GM21723 (cell line): ENCODE measurements at regions not wholly inside any gene's neighbourhood (a gene's known extent, or its start where the extent isn't known, plus 50 kb on each side); places are given as distances from the start of the nearest gene placed in this dataset.

Experiments used
- ATAC-seq: cut with Tn5 transposase; IDR thresholded peaks from one replicate; pipeline ENCODE4 v1.9.1; 2021; ENCODE audit warnings: mild to moderate bottlenecking, moderate library complexity; ENCODE audit not compliant: unreplicated experiment

GRCh38 chr13:65907666-65908525 lies 1322.2 kb downstream of the PCDH9 start:
- ATAC-seq: no peak

DNA sequence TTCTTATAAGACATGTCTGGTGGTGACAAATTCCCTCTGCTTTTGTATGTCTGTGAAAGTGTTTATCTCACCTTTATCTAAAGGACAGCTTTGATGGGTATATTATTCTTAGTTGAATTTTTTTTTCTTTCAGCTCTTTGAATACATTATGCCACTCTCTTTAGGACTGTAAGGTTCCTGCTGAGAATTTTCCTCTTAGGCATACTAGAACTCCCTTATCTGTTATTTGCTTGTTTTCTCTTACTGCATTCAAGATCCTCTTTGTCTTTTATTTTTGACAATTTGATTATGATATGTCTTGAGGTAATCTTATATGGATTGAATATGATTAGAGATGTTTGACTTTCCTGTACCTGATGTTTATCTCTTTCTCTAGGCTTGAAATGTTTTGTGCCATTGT lies 1328.4 kb downstream of the PCDH9 start:
- no peak for ATAC-seq

GRCh38 chr13:65894049-65894448 lies 1336.1 kb downstream of the PCDH9 start:
- no peak for ATAC-seq

DNA sequence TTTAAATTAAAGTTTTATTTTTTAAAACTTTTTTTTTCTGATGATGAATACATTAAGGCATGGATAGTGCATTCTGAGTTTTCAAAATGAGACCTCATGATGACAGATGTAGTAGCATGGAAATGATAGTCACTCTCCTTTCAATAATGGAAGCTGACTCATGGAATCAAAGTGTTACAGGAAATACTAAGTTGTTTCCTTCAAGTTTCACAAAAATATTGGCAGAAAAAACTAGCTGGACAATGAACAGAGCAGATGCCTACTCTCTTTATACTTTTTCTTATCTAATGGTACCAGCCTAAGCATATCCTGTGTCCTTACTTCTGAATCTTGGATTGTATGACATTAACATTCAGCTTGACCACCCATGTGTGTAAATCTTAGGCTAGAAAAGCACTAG lies 1337.3 kb downstream of the PCDH9 start:
- no peak for ATAC-seq

GRCh38 chr13:65889368-65889767 lies 1340.8 kb downstream of the PCDH9 start:
- no peak for ATAC-seq

- ATAC-seq: no peak
These were observed 1347.3 kb downstream of the PCDH9 start for GRCh38 chr13:65882810-65883209.

DNA sequence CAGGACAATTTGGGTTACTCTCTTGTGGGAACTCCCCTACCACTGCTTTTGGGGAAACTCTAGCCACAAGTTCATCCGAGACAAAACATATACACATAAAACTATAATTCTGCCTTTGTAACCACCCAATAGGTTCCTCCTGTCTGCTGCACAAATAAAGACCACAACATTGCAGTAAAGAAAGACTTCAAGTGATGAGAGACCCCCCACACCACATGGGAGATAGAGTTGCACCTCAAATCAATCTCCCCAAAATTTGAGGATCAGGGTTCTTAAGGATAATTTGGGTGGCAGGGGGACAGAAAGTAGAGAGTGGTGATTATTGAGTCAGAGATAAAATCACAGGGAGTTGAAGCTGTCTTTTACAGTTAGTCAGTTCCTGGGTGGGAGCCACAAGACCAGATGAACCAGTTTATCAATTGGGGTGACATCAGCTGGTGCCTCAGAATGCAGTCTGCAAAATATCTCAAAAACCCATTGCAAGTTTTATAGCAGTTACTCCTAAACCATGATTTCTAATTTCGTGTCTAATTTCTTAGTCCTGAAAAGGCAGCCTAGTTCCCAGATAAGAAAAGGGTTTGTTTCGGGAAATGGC lies 1348.5 kb downstream of the PCDH9 start:
- ATAC-seq: no peak

DNA sequence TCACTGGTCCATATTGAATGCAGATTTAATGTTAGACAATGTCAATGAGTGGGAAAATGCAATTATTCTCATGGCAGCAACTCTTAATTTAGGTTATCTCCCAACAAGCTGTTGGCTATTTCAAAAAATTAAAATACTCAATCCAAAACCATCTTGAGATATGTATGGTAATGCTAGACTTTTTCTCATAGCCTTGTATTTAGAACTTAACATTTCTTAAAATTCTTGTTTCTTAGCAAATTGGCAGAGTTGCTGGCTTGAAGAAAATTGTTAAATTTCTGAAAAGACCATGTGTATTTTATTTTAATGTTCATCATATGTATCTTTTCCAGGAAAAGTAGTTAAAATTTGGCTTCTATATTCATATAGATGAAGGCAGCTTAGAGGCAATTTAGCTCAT lies 1355.1 kb downstream of the PCDH9 start:
- ATAC-seq: no peak

- no peak for ATAC-seq
These were observed 1357.7 kb downstream of the PCDH9 start for GRCh38 chr13:65872448-65872847.

DNA sequence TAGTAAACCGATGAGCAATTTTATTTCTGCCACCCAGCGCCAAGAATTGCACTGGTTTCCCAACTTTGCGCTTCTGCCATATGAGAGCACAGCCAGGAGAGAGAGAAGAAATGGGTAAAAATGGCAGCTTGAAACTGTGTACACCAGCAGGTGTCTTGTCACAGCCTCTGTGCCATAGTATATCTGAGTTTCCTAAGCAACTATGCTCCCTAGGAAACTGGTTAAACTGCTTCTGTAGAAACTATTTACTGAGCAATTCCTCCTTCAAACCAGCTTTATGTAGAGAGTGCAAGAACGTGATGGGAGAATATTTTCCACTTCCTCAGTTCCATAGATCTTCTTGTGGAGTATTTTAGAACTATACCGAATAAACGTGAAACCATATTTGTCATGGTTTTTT lies 1361.3 kb downstream of the PCDH9 start:
- no peak for ATAC-seq

DNA sequence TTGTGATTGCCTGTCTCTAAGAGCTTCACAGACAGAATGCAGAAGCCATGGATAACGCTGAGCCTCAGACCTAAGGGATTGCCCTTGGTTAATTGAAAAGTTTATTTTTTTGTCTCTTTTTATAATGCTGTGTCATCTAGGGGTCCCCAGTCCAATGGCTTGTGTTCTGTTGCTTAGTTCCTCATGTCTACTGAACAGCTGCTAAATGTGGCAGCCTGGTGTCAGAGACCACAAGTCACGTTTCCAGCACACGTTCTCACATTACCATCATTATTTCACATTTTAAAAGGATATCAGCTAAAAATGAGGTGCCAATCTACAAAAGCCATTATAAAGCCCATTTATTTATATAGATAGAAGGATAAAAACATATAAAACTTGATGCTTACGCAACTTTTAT lies 1362.0 kb downstream of the PCDH9 start:
- ATAC-seq: no peak

GRCh38 chr13:65866138-65866537 lies 1364.0 kb downstream of the PCDH9 start:
- ATAC-seq: no peak

DNA sequence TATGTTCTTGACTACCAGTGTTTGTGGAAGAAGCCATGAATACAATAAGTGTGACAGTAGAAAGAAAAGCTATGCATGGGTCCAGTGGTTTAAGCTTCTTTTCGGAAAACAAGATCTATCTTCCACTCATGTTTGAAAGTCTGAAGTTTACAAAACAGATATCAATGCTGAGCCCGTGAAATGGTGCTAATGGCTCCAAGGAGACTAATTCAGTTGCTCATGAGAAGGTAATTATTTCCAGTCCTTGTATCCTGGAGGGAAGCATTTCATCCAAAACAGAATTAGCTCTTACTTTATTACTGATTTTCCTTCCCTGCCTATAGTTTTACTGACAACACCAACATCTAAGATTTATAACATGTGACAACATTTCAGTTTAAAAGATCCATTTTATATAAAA lies 1364.9 kb downstream of the PCDH9 start:
- no peak for ATAC-seq

DNA sequence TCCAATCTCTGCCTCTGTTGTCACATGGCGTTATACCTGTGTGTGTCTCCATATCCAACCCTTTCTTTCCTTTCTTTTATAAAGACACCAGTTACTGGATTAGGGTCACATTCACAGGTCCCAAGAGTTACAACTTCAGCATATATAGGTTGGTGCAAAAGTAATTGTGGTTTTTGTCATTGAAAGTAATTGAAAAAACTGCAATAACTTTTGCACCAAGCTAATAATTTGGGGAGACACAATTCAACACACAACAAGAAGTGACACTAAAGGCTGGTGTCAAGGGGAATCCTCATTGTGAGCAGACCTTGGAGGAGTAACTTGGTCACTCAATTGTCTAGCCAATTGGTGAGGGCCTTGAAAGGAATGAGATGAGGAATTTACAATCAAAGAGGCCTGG lies 1366.1 kb downstream of the PCDH9 start:
- no peak for ATAC-seq

DNA sequence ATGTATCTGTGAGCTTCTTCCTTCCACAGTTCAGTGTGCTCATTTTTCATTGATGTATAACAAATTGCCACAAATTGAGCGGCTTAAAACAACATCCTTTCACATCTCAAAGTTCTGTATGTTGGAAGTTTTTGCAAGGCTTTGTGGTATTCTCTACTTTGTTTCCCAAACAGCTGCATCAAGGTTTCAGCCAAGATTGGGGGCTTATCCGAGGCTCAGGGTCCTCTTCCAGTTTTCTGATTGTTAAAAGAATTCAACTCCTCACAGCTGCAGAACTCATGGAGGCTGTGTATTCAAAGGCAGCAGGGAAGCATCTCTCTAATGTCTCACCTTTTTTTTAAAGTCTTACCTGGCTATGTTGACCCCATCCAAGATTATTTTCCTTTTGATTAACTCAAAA lies 1369.8 kb downstream of the PCDH9 start:
- ATAC-seq: no peak

- ATAC-seq: no peak
These were observed 1372.1 kb downstream of the PCDH9 start for GRCh38 chr13:65857942-65858565.

GRCh38 chr13:65856431-65856830 lies 1373.7 kb downstream of the PCDH9 start:
- no peak for ATAC-seq

GRCh38 chr13:65855242-65855805 lies 1374.8 kb downstream of the PCDH9 start:
- ATAC-seq: no peak

DNA sequence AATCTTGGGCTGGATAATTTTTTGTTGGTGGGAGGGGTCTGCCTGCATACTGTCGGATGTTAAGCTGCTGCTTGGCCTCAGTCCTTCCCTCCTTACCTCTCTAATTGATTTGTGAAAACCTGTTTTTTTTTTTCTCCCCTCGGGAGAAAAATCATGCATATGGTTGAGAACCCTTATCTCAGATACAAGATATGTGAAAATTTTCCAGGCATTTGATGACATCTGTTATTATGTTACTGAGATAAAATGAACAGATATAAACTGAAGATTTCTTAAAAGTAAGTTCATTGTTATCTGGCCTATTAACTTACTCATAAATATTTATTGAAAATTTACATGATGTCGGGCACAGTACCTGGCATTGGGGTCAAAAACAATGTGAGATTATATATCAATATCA lies 1375.7 kb downstream of the PCDH9 start:
- no peak for ATAC-seq

DNA sequence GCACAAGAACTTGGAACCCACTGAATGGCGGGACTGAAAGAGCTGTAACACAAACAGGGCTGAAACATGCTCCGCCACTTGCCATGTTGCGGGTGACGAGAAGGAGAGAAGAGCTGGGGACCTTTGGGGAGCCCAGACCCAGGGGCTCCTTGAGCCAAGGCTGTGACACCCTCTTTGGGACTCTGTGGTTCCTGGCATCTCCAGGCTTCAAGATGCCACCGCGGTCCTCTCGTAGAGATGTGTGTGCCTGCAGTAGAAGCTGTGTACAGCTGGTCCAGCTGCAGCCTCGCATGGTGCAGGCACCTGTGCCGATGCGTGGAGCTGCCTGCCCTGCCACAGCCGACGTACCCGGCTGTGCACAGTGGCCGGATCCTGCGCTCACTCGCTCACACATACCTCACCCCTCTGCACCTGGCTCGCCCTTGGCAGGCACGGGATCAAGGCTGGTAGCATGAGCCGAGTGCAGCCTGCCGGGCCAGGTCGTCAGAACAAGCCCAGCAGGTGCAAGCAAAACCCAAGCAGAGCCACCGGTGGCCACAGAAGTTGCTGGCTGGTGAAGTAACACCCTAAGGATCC lies 1385.8 kb downstream of the PCDH9 start:
- no peak for ATAC-seq

DNA sequence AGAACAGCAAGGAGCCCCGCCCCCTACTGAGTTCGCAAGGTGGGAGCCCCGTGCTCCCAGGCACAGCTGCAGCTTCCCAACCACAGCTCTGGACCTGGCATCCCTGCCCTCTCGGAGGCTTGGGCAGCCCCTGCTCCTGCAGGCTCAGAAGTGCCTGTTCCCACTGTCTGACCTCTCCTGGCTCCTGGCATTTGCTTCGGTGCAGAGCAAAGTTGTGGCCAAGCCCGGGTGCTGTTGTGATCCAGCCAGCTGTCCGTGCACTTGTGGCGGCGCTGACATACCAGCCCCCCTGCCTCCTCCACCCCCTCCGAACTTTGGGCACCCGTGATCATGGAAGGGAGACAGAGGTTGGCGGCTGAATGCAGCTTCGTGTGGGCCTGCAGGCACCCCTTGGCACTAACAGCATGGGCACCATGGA lies 1386.8 kb downstream of the PCDH9 start:
- ATAC-seq: no peak
